ENCODE measurements at regions not wholly inside any gene's neighbourhood (a gene's known extent, or its start where the extent isn't known, plus 50 kb on each side); places are given as distances from the start of the nearest gene placed in this dataset.

- Histone ChIP-seq H3K23me2 (ENCODE audit: insufficient read length, low read depth, low read length, poor library complexity, severe bottlenecking) (no peaks in the 10 kb centered on the region), H2BK20ac (ENCODE audit: low read depth, low read length, poor library complexity, severe bottlenecking) (no peak overlapping the region), H3K27ac (ENCODE audit: insufficient read length, low read depth, low read length) (no peak overlapping the region), H2AFZ (ENCODE audit: low read length) (no peak overlapping the region), H3K9ac (ENCODE audit: extremely low read depth, insufficient read length, low read length) (no peak overlapping the region), H4K8ac (replicated peaks; ENCODE audit: insufficient read length, low read depth, low read length) (no peak overlapping the region), H2AK5ac (ENCODE audit: insufficient read length, low read length) (no peak overlapping the region), H4K5ac (ENCODE audit: insufficient read length, low read depth, low read length) (no peak overlapping the region), H4K91ac (ENCODE audit: insufficient read length, low read depth, low read length) (no peak overlapping the region), H3K18ac (ENCODE audit: insufficient read length, low read depth, low read length) (no peak overlapping the region), H4K20me1 (ENCODE audit: control insufficient read depth, insufficient read depth, insufficient read length) (no peaks in the 10 kb centered on the region), H3K23ac (ENCODE audit: insufficient read length, low read depth, low read length) (no peak overlapping the region), H3K27me3 (ENCODE audit: insufficient read depth, low read length) (no peaks in the 10 kb centered on the region), H3K56ac (ENCODE audit: insufficient read length, low read depth, low read length) (no peak overlapping the region), H2BK12ac (ENCODE audit: insufficient read length, low read depth, low read length) (no peak overlapping the region), H3K9me3 (ENCODE audit: control insufficient read depth, low read depth, low read length) (no peaks in the 10 kb centered on the region), H3K79me2 (ENCODE audit: insufficient read depth, low read length) (no peaks in the 10 kb centered on the region), H2BK5ac (ENCODE audit: insufficient read length, low read length) (no peak overlapping the region), H3K79me1 (ENCODE audit: insufficient read depth, low read depth, low read length, poor library complexity, severe bottlenecking) (no peaks in the 10 kb centered on the region), H3K4ac (ENCODE audit: low read depth, low read length) (no peak overlapping the region), H3K14ac (ENCODE audit: insufficient read depth, low read length) (no peak overlapping the region), H2BK120ac (ENCODE audit: low read depth, low read length, poor library complexity, severe bottlenecking) (no peak overlapping the region), H3T11ph (ENCODE audit: low read length) (no peak overlapping the region), H2BK15ac (ENCODE audit: low read depth, low read length) (no peak overlapping the region), H3K4me1 (ENCODE audit: insufficient read depth, low read length) (no peaks in the 10 kb centered on the region), H3K4me2 (ENCODE audit: insufficient read depth, insufficient read length, low read length) (no peak overlapping the region)
- no peaks in the 10 kb centered on the region; the same call in 1 of the 2 replicates for H3K27me3 Mint-ChIP-seq (ENCODE audit: low read depth)
- peaks cover 5 to 18% of the 10 kb centered on the region in 2 experiments; a peak in 4 of 5 replicates for H3K9me3 Mint-ChIP-seq
- TF ChIP-seq, protein P1, sequence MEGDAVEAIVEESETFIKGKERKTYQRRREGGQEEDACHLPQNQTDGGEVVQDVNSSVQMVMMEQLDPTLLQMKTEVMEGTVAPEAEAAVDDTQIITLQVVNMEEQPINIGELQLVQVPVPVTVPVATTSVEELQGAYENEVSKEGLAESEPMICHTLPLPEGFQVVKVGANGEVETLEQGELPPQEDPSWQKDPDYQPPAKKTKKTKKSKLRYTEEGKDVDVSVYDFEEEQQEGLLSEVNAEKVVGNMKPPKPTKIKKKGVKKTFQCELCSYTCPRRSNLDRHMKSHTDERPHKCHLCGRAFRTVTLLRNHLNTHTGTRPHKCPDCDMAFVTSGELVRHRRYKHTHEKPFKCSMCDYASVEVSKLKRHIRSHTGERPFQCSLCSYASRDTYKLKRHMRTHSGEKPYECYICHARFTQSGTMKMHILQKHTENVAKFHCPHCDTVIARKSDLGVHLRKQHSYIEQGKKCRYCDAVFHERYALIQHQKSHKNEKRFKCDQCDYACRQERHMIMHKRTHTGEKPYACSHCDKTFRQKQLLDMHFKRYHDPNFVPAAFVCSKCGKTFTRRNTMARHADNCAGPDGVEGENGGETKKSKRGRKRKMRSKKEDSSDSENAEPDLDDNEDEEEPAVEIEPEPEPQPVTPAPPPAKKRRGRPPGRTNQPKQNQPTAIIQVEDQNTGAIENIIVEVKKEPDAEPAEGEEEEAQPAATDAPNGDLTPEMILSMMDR (conservative IDR thresholded peaks at IDR 0.05), result no peak
- peaks cover 0 to 1% (median 0%) of the 10 kb centered on the region in 3 experiments; a peak in 3 of 7 replicates for H3K36me3 Mint-ChIP-seq (ENCODE audit: insufficient read depth in 1 of 3, low read depth in 3 of 3)
- H3K4me1 Mint-ChIP-seq, result peaks cover 5 to 9% of the 10 kb centered on the region in 2 experiments
- H3K27ac Mint-ChIP-seq, result no peak overlapping the region
- DNase-seq, result no peak
- no CpG with 5 or more reads among the region's 5 CpGs for WGBS (ENCODE audit: extremely low coverage, insufficient read length, low lambda C conversion rate)
- no peak overlapping the region for H3K4me3 Mint-ChIP-seq
Measured at GRCh38 chr13:86760620-86761019, 910.6 kb upstream of the SLITRK5 start.

All from H9 (cell line).